HG02885 (cell line): ENCODE measurements at regions not wholly inside any gene's neighbourhood (a gene's known extent, or its start where the extent isn't known, plus 50 kb on each side); places are given as distances from the start of the nearest gene placed in this dataset.

Source experiments
- ATAC-seq: cut with Tn5 transposase; IDR thresholded peaks from one replicate; pipeline ENCODE4 v1.9.1; 2021; ENCODE audit warnings: mild to moderate bottlenecking; ENCODE audit not compliant: unreplicated experiment, poor library complexity

GRCh38 chr18:60445341-60445740 lies 72.8 kb upstream of the MC4R start:
- no peak for ATAC-seq

GRCh38 chr18:60446821-60447220 lies 74.2 kb upstream of the MC4R start:
- ATAC-seq: no peak

- no peak for ATAC-seq
Measured at GRCh38 chr18:60448487-60449267, 76.1 kb upstream of the MC4R start.

GRCh38 chr18:60452421-60452820 lies 79.8 kb upstream of the MC4R start:
- ATAC-seq: no peak

GRCh38 chr18:60466677-60467076 lies 94.1 kb upstream of the MC4R start:
- ATAC-seq: no peak

- no peak for ATAC-seq
Measured at GRCh38 chr18:60469387-60470100, 97.0 kb upstream of the MC4R start.

GRCh38 chr18:60471652-60472051 lies 99.1 kb upstream of the MC4R start:
- ATAC-seq: no peak

- no peak for ATAC-seq
Measured at GRCh38 chr18:60485201-60485600, 112.6 kb upstream of the MC4R start.

- no peak for ATAC-seq
Measured at GRCh38 chr18:60493066-60493465, 120.5 kb upstream of the MC4R start.

- no peak for ATAC-seq
Measured at GRCh38 chr18:60499675-60500074, 127.1 kb upstream of the MC4R start.

GRCh38 chr18:60500960-60501359 lies 128.4 kb upstream of the MC4R start:
- ATAC-seq: no peak

GRCh38 chr18:60502591-60502990 lies 130.0 kb upstream of the MC4R start:
- no peak for ATAC-seq

- ATAC-seq: no peak
Measured at GRCh38 chr18:60503199-60503598, 130.6 kb upstream of the MC4R start.

GRCh38 chr18:60506190-60506589 lies 133.6 kb upstream of the MC4R start:
- ATAC-seq: no peak

GRCh38 chr18:60506682-60507081 lies 134.1 kb upstream of the MC4R start:
- ATAC-seq: no peak

GRCh38 chr18:60508108-60508507 lies 135.5 kb upstream of the MC4R start:
- no peak for ATAC-seq

GRCh38 chr18:60534538-60534937 lies 162.0 kb upstream of the MC4R start:
- ATAC-seq: no peak

GRCh38 chr18:60537074-60537473 lies 164.5 kb upstream of the MC4R start:
- no peak for ATAC-seq

- ATAC-seq: no peak
Measured at GRCh38 chr18:60538891-60539290, 166.3 kb upstream of the MC4R start.

- no peak for ATAC-seq
Measured at GRCh38 chr18:60541661-60542060, 169.1 kb upstream of the MC4R start.

GRCh38 chr18:60543646-60544045 lies 171.1 kb upstream of the MC4R start:
- no peak for ATAC-seq
